ENCODE measurements at regions not wholly inside any gene's neighbourhood (a gene's known extent, or its start where the extent isn't known, plus 50 kb on each side); places are given as distances from the start of the nearest gene placed in this dataset.
"Not testable (repeated sequence)": the region's sequence is repeated elsewhere in the genome, so short reads cannot be mapped to it uniquely, and the experiment has no call there.

- not testable (repeated sequence) for H3K36me3 ChIP-seq (ENCODE audit: insufficient read depth, low read length); H2AFZ ChIP-seq (ENCODE audit: low read depth, low read length); H3K4me3 ChIP-seq (ENCODE audit: low read length); H3K27me3 ChIP-seq (ENCODE audit: insufficient read depth, low read length); H3K4me1 ChIP-seq (ENCODE audit: insufficient read depth, low read length); H3K9me3 ChIP-seq (ENCODE audit: low read length)
Measured at GRCh38 chr2:95755956-95756669, 164.3 kb downstream of the TRIM43 start.

- no peak overlapping the region for H2AFZ ChIP-seq (ENCODE audit: low read depth, low read length)
- no peaks in the 10 kb centered on the region for H3K4me1 ChIP-seq (ENCODE audit: insufficient read depth, low read length)
- no peaks in the 10 kb centered on the region for H3K27me3 ChIP-seq (ENCODE audit: insufficient read depth, low read length)
- H3K36me3 ChIP-seq (ENCODE audit: insufficient read depth, low read length): no peaks in the 10 kb centered on the region
- no peak overlapping the region for H3K4me3 ChIP-seq (ENCODE audit: low read length)
- H3K9me3 ChIP-seq (ENCODE audit: low read length): no peaks in the 10 kb centered on the region
Measured at GRCh38 chr2:95757988-95758387, 166.2 kb downstream of the TRIM43 start.

- Histone ChIP-seq H3K9me3 (ENCODE audit: low read length) (no peaks in the 10 kb centered on the region), H2AFZ (ENCODE audit: low read depth, low read length) (no peak overlapping the region), H3K4me1 (ENCODE audit: insufficient read depth, low read length) (no peaks in the 10 kb centered on the region), H3K27me3 (ENCODE audit: insufficient read depth, low read length) (no peaks in the 10 kb centered on the region), H3K36me3 (ENCODE audit: insufficient read depth, low read length) (no peaks in the 10 kb centered on the region), H3K4me3 (ENCODE audit: low read length) (no peak overlapping the region)
Measured at GRCh38 chr2:95759481-95760246, 167.9 kb downstream of the TRIM43 start.

GRCh38 chr2:95760806-95761525 is 169.2 kb downstream of the TRIM43 start:
- Histone ChIP-seq H3K4me1 (ENCODE audit: insufficient read depth, low read length) (no peaks in the 10 kb centered on the region), H2AFZ (ENCODE audit: low read depth, low read length) (no peak overlapping the region), H3K36me3 (ENCODE audit: insufficient read depth, low read length) (no peaks in the 10 kb centered on the region)

GRCh38 chr2:95761556-95761955 is 169.8 kb downstream of the TRIM43 start:
- Histone ChIP-seq H3K4me1 (ENCODE audit: insufficient read depth, low read length) (no peaks in the 10 kb centered on the region), H3K9me3 (ENCODE audit: low read length) (no peaks in the 10 kb centered on the region), H3K4me3 (ENCODE audit: low read length) (no peak overlapping the region), H3K36me3 (ENCODE audit: insufficient read depth, low read length) (no peaks in the 10 kb centered on the region), H3K27me3 (ENCODE audit: insufficient read depth, low read length) (no peaks in the 10 kb centered on the region), H2AFZ (ENCODE audit: low read depth, low read length) (no peak overlapping the region)

More at GRCh38 chr2:95760806-95761525, 169.2 kb downstream of the TRIM43 start:
- no peaks in the 10 kb centered on the region for H3K9me3 ChIP-seq (ENCODE audit: low read length)
- H3K4me3 ChIP-seq (ENCODE audit: low read length): no peak overlapping the region
- H3K27me3 ChIP-seq (ENCODE audit: insufficient read depth, low read length): no peaks in the 10 kb centered on the region

GRCh38 chr2:95762023-95763021 is 170.5 kb downstream of the TRIM43 start:
- not testable (repeated sequence) for H3K4me3 ChIP-seq (ENCODE audit: low read length)

GRCh38 chr2:95763074-95763473 is 171.3 kb downstream of the TRIM43 start:
- not testable (repeated sequence) for H3K4me1 ChIP-seq (ENCODE audit: insufficient read depth, low read length); H3K4me3 ChIP-seq (ENCODE audit: low read length); H3K36me3 ChIP-seq (ENCODE audit: insufficient read depth, low read length); H3K9me3 ChIP-seq (ENCODE audit: low read length); H2AFZ ChIP-seq (ENCODE audit: low read depth, low read length); H3K27me3 ChIP-seq (ENCODE audit: insufficient read depth, low read length)

More at GRCh38 chr2:95762023-95763021, 170.5 kb downstream of the TRIM43 start:
- H2AFZ ChIP-seq (ENCODE audit: low read depth, low read length); H3K4me1 ChIP-seq (ENCODE audit: insufficient read depth, low read length); H3K27me3 ChIP-seq (ENCODE audit: insufficient read depth, low read length); H3K9me3 ChIP-seq (ENCODE audit: low read length); H3K36me3 ChIP-seq (ENCODE audit: insufficient read depth, low read length): not testable (repeated sequence)

- H3K9me3 ChIP-seq (ENCODE audit: low read length); H2AFZ ChIP-seq (ENCODE audit: low read depth, low read length); H3K4me3 ChIP-seq (ENCODE audit: low read length); H3K27me3 ChIP-seq (ENCODE audit: insufficient read depth, low read length); H3K4me1 ChIP-seq (ENCODE audit: insufficient read depth, low read length); H3K36me3 ChIP-seq (ENCODE audit: insufficient read depth, low read length): not testable (repeated sequence)
Measured at GRCh38 chr2:95764966-95765365, 173.2 kb downstream of the TRIM43 start.

- not testable (repeated sequence) for H3K27me3 ChIP-seq (ENCODE audit: insufficient read depth, low read length); H3K4me3 ChIP-seq (ENCODE audit: low read length); H3K4me1 ChIP-seq (ENCODE audit: insufficient read depth, low read length); H2AFZ ChIP-seq (ENCODE audit: low read depth, low read length); H3K9me3 ChIP-seq (ENCODE audit: low read length); H3K36me3 ChIP-seq (ENCODE audit: insufficient read depth, low read length)
Measured at GRCh38 chr2:95765925-95766910, 174.4 kb downstream of the TRIM43 start.

- not testable (repeated sequence) for H3K4me3 ChIP-seq (ENCODE audit: low read length); H3K36me3 ChIP-seq (ENCODE audit: insufficient read depth, low read length)
Measured at GRCh38 chr2:95767531-95767930, 175.7 kb downstream of the TRIM43 start.

GRCh38 chr2:95767950-95768349 is 176.1 kb downstream of the TRIM43 start:
- not testable (repeated sequence) for H3K4me3 ChIP-seq (ENCODE audit: low read length); H3K36me3 ChIP-seq (ENCODE audit: insufficient read depth, low read length); H3K4me1 ChIP-seq (ENCODE audit: insufficient read depth, low read length); H2AFZ ChIP-seq (ENCODE audit: low read depth, low read length); H3K27me3 ChIP-seq (ENCODE audit: insufficient read depth, low read length); H3K9me3 ChIP-seq (ENCODE audit: low read length)

More at GRCh38 chr2:95767531-95767930, 175.7 kb downstream of the TRIM43 start:
- not testable (repeated sequence) for H3K9me3 ChIP-seq (ENCODE audit: low read length); H2AFZ ChIP-seq (ENCODE audit: low read depth, low read length); H3K27me3 ChIP-seq (ENCODE audit: insufficient read depth, low read length); H3K4me1 ChIP-seq (ENCODE audit: insufficient read depth, low read length)

- H2AFZ ChIP-seq (ENCODE audit: low read depth, low read length); H3K4me3 ChIP-seq (ENCODE audit: low read length); H3K9me3 ChIP-seq (ENCODE audit: low read length); H3K4me1 ChIP-seq (ENCODE audit: insufficient read depth, low read length); H3K27me3 ChIP-seq (ENCODE audit: insufficient read depth, low read length); H3K36me3 ChIP-seq (ENCODE audit: insufficient read depth, low read length): not testable (repeated sequence)
Measured at GRCh38 chr2:95769256-95769655, 177.5 kb downstream of the TRIM43 start.

Measured in neuron (in vitro differentiated cells).